ENCODE measurements at regions not wholly inside any gene's neighbourhood (a gene's known extent, or its start where the extent isn't known, plus 50 kb on each side); places are given as distances from the start of the nearest gene placed in this dataset.

- CTCF ChIA-PET = interaction anchor here (0.6 kb wide), 1 partner anchor 521 kb away, joined by 3 read pairs; no protein-coding TSS in a partner anchor
- Histone ChIP-seq H3K9me3 (ENCODE audit: control insufficient read depth, insufficient read depth, low read depth, low read length) (no peaks in the 10 kb centered on the region), H3K36me3 (ENCODE audit: control insufficient read depth in 2 of 2, insufficient read depth in 1 of 2, low read length in 2 of 2) (no peaks in the 10 kb centered on the region), H3K4me3 (ENCODE audit: low read depth, low read length) (no peak overlapping the region), H3K27ac (ENCODE audit: extremely low read depth, low read depth, low read length) (no peak overlapping the region), H3K4me1 (ENCODE audit: control insufficient read depth, insufficient read depth, low read length) (no peaks in the 10 kb centered on the region)
- POLR2A ChIA-PET = no interaction called here
- TF ChIP-seq ZSCAN5A (tag by site-specific recombination; IDR thresholded peaks at IDR 0.05) (no peak), ZNF214 (tag by site-specific recombination; IDR thresholded peaks at IDR 0.05; ENCODE audit: borderline replicate concordance) (no peak), ZNF433 (tag by site-specific recombination; IDR thresholded peaks at IDR 0.05; ENCODE audit: low read depth) (no peak), ZSCAN16 (tag by site-specific recombination; IDR thresholded peaks at IDR 0.05) (no peak), PRDM1 (tag by site-specific recombination; IDR thresholded peaks at IDR 0.05) (no peak), ZNF544 (tag by site-specific recombination; IDR thresholded peaks at IDR 0.05) (no peak), ZNF175 (tag by site-specific recombination; IDR thresholded peaks at IDR 0.05) (no peak), ZNF157 (tag by site-specific recombination; IDR thresholded peaks at IDR 0.05) (no peak), SALL2 (tag by site-specific recombination; IDR thresholded peaks at IDR 0.05; ENCODE audit: borderline replicate concordance) (no peak), REST (tag by site-specific recombination; IDR thresholded peaks at IDR 0.05) (no peak), ZNF26 (tag by site-specific recombination; IDR thresholded peaks at IDR 0.05) (no peak), ZNF837 (tag by site-specific recombination; IDR thresholded peaks at IDR 0.05) (no peak), ZNF549 (tag by site-specific recombination; IDR thresholded peaks at IDR 0.05) (no peak), ZNF280C (tag by site-specific recombination; IDR thresholded peaks at IDR 0.05) (no peak), ELK4 (IDR thresholded peaks at IDR 0.05; ENCODE audit: borderline replicate concordance, low read depth, low read length) (no peak)
These were observed 437.2 kb downstream of the AASDHPPT start for GRCh38 chr11:106514706-106515105.

GRCh38 chr11:106517426-106517825 lies 440.0 kb downstream of the AASDHPPT start:
- no peaks in the 10 kb centered on the region for H3K36me3 ChIP-seq (ENCODE audit: control insufficient read depth in 2 of 2, insufficient read depth in 1 of 2, low read length in 2 of 2)
- no peak overlapping the region for H3K27ac ChIP-seq (ENCODE audit: extremely low read depth, low read depth, low read length)
- no peaks in the 10 kb centered on the region for H3K4me1 ChIP-seq (ENCODE audit: control insufficient read depth, insufficient read depth, low read length)
- ChIA-PET CTCF (interaction anchor here (0.9 kb wide), 1 partner anchor 34 kb away, joined by 3 read pairs; no protein-coding TSS in a partner anchor), POLR2A (no interaction called here)
- H3K9me3 ChIP-seq (ENCODE audit: control insufficient read depth, insufficient read depth, low read depth, low read length) = no peaks in the 10 kb centered on the region
- H3K4me3 ChIP-seq (ENCODE audit: low read depth, low read length) = no peak overlapping the region
- TF ChIP-seq ZNF513 (tag by site-specific recombination; IDR thresholded peaks at IDR 0.05) (no peak), ZNF664 (tag by site-specific recombination; IDR thresholded peaks at IDR 0.05) (no peak), TRIM28 (IDR thresholded peaks at IDR 0.05; ENCODE audit: borderline replicate concordance, low read length) (no peak), ZNF391 (tag by site-specific recombination; IDR thresholded peaks at IDR 0.05; ENCODE audit: borderline replicate concordance, low read depth) (no peak), ZNF10 (tag by site-specific recombination; IDR thresholded peaks at IDR 0.05) (no peak), OSR2 (tag by site-specific recombination; IDR thresholded peaks at IDR 0.05) (no peak), ZBTB6 (tag by site-specific recombination; IDR thresholded peaks at IDR 0.05) (no peak)

Data from HEK293 (cell line).